HG02642 (cell line): ENCODE measurements at regions not wholly inside any gene's neighbourhood (a gene's known extent, or its start where the extent isn't known, plus 50 kb on each side); places are given as distances from the start of the nearest gene placed in this dataset.

Experiments used
- ATAC-seq: cut with Tn5 transposase; IDR thresholded peaks from one replicate; pipeline ENCODE4 v1.9.1; 2021; ENCODE audit warnings: mild to moderate bottlenecking; ENCODE audit not compliant: unreplicated experiment, poor library complexity

- no peak for ATAC-seq
These were observed 309.7 kb downstream of the NEK10 start for GRCh38 chr3:27059489-27059888.
